Peyer's patch (tissue), 4 donors: ENCODE measurements at regions not wholly inside any gene's neighbourhood (a gene's known extent, or its start where the extent isn't known, plus 50 kb on each side); places are given as distances from the start of the nearest gene placed in this dataset.

Source experiments
- CTCF ChIP-seq, 6 experiments: fragments of 450-650 bp in 4 of 6; fragments of 200-600 bp in 2 of 6; sonication (generic) in 1 of 6; IDR thresholded peaks; one replicate each; pipeline ENCODE4 v1.5.1; 2017 to 2019; ENCODE audit warnings: antibody characterized with exemption in 6 of 6, mild to moderate bottlenecking in 3 of 6, moderate library complexity in 1 of 6
- POLR2A ChIP-seq, 2 donors: fragments of 450-650 bp; IDR thresholded peaks; one replicate each; pipeline ENCODE4 v1.5.1; 2017; ENCODE audit warnings: antibody characterized with exemption in 2 of 2, mild to moderate bottlenecking in 2 of 2, moderate library complexity in 2 of 2

GRCh38 chr1:17982197-17982596 is 125.4 kb upstream of the IGSF21 start:
- no peak for TF ChIP-seq CTCF (IDR thresholded peaks at IDR 0.05)
- TF ChIP-seq POLR2A (IDR thresholded peaks at IDR 0.05), result no peak
